Left renal pelvis (tissue), 4 donors: ENCODE measurements at regions not wholly inside any gene's neighbourhood (a gene's known extent, or its start where the extent isn't known, plus 50 kb on each side); places are given as distances from the start of the nearest gene placed in this dataset.
A peak's percentile ranks its signal among the peaks of the same experiment; 100 is the strongest.

Experiments
- DNase-seq, 4 donors: peaks; one replicate each; pipeline ENCODE4 v3.0.0-alpha.2; 2013; ENCODE audit warnings: low read depth in 4 of 4, low spot score in 3 of 4

GRCh38 chr15:98139337-98139736 is 178.8 kb downstream of the ARRDC4 start:
- no peak for DNase-seq

GRCh38 chr15:98142572-98142971 is 182.1 kb downstream of the ARRDC4 start:
- no peak for DNase-seq

GRCh38 chr15:98143116-98143515 is 182.6 kb downstream of the ARRDC4 start:
- DNase-seq, result no peak

- DNase-seq, result no peak
These were observed 183.9 kb downstream of the ARRDC4 start for GRCh38 chr15:98144388-98144787.

GRCh38 chr15:98146031-98146820 is 185.7 kb downstream of the ARRDC4 start:
- DNase-seq, result no peak

GRCh38 chr15:98147415-98147814 is 186.9 kb downstream of the ARRDC4 start:
- no peak for DNase-seq

- no peak for DNase-seq
These were observed 189.6 kb downstream of the ARRDC4 start for GRCh38 chr15:98150084-98150483.

GRCh38 chr15:98150536-98150935 is 190.0 kb downstream of the ARRDC4 start:
- DNase-seq, result no peak

GRCh38 chr15:98151096-98151495 is 190.6 kb downstream of the ARRDC4 start:
- no peak for DNase-seq

GRCh38 chr15:98152156-98152555 is 191.7 kb downstream of the ARRDC4 start:
- no peak for DNase-seq

GRCh38 chr15:98154863-98155262 is 194.4 kb downstream of the ARRDC4 start:
- no peak for DNase-seq

- no peak for DNase-seq
These were observed 194.9 kb downstream of the ARRDC4 start for GRCh38 chr15:98155356-98155755.

GRCh38 chr15:98160236-98160635 is 199.7 kb downstream of the ARRDC4 start:
- DNase-seq, result no peak

- DNase-seq, result no peak
These were observed 203.0 kb downstream of the ARRDC4 start for GRCh38 chr15:98163319-98164045.

- no peak for DNase-seq
These were observed 204.1 kb downstream of the ARRDC4 start for GRCh38 chr15:98164571-98164970.

GRCh38 chr15:98164986-98165385 is 204.5 kb downstream of the ARRDC4 start:
- no peak for DNase-seq

GRCh38 chr15:98167722-98168268 is 207.3 kb downstream of the ARRDC4 start:
- DNase-seq, result no peak

- no peak for DNase-seq
These were observed 209.0 kb downstream of the ARRDC4 start for GRCh38 chr15:98169551-98169950.

- DNase-seq, result no peak
These were observed 213.8 kb downstream of the ARRDC4 start for GRCh38 chr15:98174286-98174685.

- DNase-seq, result no peak
These were observed 214.3 kb downstream of the ARRDC4 start for GRCh38 chr15:98174841-98175240.

- DNase-seq, result peak; percentile 63 to 82 (median 72)
These were observed 217.6 kb downstream of the ARRDC4 start for GRCh38 chr15:98177966-98178592.
